Omental fat pad (tissue), 3 donors: ENCODE measurements at regions not wholly inside any gene's neighbourhood (a gene's known extent, or its start where the extent isn't known, plus 50 kb on each side); places are given as distances from the start of the nearest gene placed in this dataset.

ENCODE experiments used
- ATAC-seq: fragments of 150-250 bp; one replicate; pipeline ENCODE4 v1.9.1; 2016; ENCODE audit warnings: mild to moderate bottlenecking, moderate library complexity; ENCODE audit not compliant: low FRiP score
- DNase-seq: peaks from one replicate; pipeline ENCODE4 v3.0.0-alpha.2; 2019; ENCODE audit warnings: low spot score
- TF ChIP-seq, protein P1 (sequence below), 3 donors: fragments of 450-650 bp; IDR thresholded peaks; one replicate each; pipeline ENCODE4 v1.5.1; 2016 to 2017; ENCODE audit warnings: antibody characterized with exemption in 3 of 3, mild to moderate bottlenecking in 3 of 3, moderate library complexity in 2 of 3

DNA sequence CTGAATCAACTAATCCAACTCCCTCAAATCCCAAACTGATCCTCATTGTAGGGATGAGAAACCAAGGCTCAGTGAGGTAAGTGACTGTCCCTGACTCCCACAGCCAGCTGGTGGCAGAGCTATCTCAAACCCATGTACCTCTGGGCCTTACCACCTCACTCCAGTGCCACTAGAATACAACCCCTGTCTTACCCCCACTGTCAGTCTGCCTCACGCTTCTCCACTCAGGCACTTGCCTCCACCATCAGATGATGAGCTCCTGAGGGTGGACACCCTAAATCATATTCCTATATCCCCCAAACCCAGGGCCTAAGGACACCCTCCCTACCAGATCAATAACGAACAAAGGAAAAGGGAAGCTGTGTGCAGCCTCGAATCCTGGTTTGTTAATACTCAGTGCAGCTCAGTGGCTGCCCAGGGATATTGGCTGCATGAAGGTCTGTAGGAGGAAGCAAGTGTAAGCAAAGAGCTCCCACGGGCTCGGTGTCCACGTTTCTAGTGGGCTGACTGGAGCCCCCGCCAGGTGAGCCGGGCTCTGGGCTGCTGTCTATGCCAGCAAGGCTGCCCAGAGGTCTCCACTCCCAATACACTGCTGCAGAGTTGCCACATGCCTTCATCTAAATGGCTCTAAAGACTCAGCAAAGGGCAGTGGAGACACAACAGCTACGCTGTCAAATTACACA lies 533.4 kb downstream of the MATN1 start:
- no peak for ATAC-seq
- TF ChIP-seq, protein P1, sequence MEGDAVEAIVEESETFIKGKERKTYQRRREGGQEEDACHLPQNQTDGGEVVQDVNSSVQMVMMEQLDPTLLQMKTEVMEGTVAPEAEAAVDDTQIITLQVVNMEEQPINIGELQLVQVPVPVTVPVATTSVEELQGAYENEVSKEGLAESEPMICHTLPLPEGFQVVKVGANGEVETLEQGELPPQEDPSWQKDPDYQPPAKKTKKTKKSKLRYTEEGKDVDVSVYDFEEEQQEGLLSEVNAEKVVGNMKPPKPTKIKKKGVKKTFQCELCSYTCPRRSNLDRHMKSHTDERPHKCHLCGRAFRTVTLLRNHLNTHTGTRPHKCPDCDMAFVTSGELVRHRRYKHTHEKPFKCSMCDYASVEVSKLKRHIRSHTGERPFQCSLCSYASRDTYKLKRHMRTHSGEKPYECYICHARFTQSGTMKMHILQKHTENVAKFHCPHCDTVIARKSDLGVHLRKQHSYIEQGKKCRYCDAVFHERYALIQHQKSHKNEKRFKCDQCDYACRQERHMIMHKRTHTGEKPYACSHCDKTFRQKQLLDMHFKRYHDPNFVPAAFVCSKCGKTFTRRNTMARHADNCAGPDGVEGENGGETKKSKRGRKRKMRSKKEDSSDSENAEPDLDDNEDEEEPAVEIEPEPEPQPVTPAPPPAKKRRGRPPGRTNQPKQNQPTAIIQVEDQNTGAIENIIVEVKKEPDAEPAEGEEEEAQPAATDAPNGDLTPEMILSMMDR (IDR thresholded peaks at IDR 0.05), result no peak
- no peak for DNase-seq

DNA sequence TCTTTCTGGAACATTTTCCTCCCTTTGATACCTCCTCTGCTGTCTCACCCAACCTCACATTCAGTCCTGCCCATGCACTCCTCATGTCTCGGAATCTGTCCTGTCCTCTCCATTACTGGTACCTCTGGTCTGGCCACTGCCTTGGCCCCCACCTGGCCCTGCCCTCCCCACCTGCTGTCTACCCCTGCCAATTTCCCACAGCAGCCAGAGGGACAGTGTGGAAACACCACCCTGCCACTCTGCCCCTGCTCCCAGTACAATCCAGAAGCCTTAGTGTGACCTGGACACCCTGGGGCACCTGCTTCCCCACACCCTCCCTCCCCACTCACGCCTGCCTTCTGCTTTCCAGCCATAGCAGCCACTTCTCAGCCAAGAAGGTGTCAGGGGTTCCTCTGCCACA lies 534.4 kb downstream of the MATN1 start:
- TF ChIP-seq, protein P1 (IDR thresholded peaks at IDR 0.05), result no peak
- no peak for DNase-seq

DNA sequence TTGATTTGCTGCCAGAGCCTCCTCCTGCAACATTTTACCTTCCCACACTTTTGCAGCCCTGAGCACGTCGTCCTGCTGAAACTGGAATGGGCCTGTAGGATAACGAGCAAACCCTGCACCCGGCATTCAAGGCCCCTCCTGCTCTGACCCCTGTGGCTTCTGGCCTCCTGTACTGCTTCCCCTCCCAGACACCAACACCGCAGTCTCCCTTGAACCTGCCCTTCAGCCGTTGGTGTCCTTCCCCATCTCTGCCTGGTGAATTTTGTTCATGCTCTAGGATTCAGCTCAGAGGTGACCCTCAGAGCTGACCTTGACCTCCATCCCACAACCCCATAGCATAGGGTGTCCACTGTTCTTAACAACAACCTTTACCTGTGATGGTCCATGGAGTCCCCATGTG lies 535.1 kb downstream of the MATN1 start:
- TF ChIP-seq, protein P1 (IDR thresholded peaks at IDR 0.05), result no peak
- ATAC-seq (no peak), DNase-seq (no peak)

More for the DNA sequence above, 534.4 kb downstream of the MATN1 start:
- ATAC-seq, result no peak

DNA sequence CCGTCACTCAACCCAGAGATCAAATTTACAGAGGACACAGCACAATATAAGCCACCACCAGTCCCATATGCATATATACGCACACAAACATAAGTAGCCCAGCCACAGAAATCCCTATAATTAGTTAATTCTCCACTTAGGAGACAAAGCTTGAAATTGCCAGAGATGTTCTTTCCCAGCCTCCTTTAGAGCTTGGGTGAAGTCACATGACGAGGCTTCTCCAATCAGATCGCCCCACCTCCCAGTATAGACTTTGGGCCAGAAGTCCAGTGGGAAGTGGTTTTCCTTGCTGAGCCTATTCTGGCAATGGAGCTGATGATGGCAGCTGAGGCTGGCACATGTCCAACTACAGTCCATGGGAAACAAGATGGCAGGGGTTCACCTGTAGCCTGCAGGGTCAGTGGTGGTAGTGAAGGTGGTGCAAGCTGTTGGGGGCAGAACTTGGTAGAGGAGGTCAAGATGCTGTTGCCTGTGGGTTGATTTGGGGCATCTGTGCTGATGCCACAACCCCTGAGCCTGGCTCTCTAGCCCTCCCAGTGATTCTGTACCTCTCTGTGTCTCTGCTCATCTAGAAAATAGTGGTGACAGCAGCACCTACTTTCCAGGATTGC lies 535.9 kb downstream of the MATN1 start:
- DNase-seq, result no peak
- TF ChIP-seq, protein P1 (IDR thresholded peaks at IDR 0.05), result no peak
- no peak for ATAC-seq

DNA sequence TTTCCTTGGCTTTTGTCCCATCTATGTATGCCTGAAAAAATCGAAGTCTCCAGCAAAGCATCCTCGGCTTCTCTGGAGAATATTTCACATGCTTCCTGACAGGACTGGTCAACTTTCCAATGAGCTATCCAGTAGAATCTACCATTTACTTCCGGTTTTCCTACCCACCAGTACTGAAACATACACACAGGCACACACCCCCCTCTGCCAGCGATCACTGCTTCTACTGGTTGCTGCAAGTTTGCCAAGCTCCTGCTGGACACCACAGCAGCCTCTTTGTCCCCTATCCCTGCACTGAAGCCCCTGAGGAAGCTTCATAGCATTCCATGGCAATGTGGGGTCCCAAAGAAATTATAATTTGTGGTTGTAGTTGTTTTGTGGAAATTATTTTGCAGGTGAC lies 536.8 kb downstream of the MATN1 start:
- no peak for DNase-seq
- TF ChIP-seq, protein P1 (IDR thresholded peaks at IDR 0.05), result no peak
- ATAC-seq, result no peak

DNA sequence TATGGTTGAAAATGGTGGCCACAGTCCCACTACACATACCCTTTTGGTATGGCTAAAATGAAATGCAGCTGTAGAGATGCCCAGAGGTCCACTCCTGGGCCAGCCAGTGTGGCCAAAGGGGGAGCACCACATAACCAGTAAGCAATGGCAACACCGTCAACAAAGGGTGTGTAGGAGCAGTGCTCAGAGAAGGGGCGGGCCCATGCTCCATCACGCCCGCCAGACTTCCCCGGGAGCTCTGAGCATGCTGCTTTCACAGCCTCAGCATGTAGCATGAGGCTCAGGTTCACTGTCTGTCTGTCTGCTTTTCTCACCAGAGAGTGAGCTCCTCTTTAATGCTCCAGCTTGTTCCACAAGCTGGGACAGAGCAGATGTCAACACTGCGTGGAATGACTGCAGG lies 537.6 kb downstream of the MATN1 start:
- TF ChIP-seq, protein P1 (IDR thresholded peaks at IDR 0.05), result no peak
- ATAC-seq, result no peak
- DNase-seq, result no peak

DNA sequence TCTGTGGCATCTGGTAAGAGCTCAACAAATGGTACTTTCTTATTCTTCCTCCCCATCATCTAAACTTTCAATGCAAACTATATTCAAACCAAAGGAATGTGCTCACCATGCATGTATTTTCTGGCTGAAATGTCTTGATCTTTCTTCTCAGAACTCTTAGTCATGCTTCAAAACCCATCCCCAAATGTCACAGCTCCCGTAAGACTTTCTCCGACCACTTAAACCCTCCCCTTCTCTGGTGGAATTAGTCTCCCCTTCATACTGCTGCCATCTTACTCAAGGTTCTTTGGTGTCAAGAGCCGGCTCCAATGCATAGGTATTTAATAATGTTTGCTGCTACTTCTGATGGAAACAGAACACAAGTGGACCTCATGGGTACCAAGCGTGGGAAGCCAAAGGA lies 538.1 kb downstream of the MATN1 start:
- DNase-seq (no peak), ATAC-seq (no peak)
- TF ChIP-seq, protein P1 (IDR thresholded peaks at IDR 0.05), result no peak
